ENCODE measurements at regions not wholly inside any gene's neighbourhood (a gene's known extent, or its start where the extent isn't known, plus 50 kb on each side); places are given as distances from the start of the nearest gene placed in this dataset.

DNA sequence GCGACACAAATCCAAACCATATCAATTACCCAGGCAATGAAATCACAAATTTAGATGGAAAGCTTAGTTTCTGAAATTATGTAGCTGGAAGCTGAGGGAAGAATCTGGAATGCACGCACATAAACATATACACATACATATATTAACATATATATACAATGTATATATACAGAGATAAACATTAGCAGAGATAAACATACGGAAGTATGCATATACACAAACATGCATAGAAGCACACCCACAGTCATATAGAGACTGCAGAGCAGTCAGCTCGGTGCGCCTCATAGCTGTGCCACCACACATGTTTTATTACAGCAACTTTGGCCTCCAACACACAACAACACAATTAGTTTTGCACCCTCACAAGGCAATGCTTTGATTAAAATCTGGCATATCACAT, 288.1 kb downstream of the TEX29 start:
- H3K4me3 Mint-ChIP-seq, result no peak overlapping the region
- H3K27me3 Mint-ChIP-seq (ENCODE audit: insufficient read depth, low read depth), result peaks cover 3% of the 10 kb centered on the region
- Histone ChIP-seq H3K36me3 (no peaks in the 10 kb centered on the region), H3K27ac (no peak overlapping the region), H3F3A (ENCODE audit: low read depth) (no peaks in the 10 kb centered on the region), H3K79me2 (ENCODE audit: low read depth) (no peaks in the 10 kb centered on the region), H3K9me3 (ENCODE audit: low read depth) (no peaks in the 10 kb centered on the region), H3K4me3 (no peak overlapping the region), H3K4me2 (no peak overlapping the region), H2AFZ (replicated peaks) (no peak overlapping the region), H4K20me1 (ENCODE audit: low read depth) (no peaks in the 10 kb centered on the region), H3K4me1 (no peaks in the 10 kb centered on the region), H3K27me3 (no peaks in the 10 kb centered on the region), H3K9ac (no peak overlapping the region)
- H3K4me1 Mint-ChIP-seq, result peaks cover 23% of the 10 kb centered on the region
- H3K27ac Mint-ChIP-seq, result no peak overlapping the region
- no peaks in the 10 kb centered on the region for H3K9me3 Mint-ChIP-seq
- DNase-seq (ENCODE audit: low spot score), result no peak
- H3K36me3 Mint-ChIP-seq, result no peaks in the 10 kb centered on the region
- no peak for TF ChIP-seq CTCF (IDR thresholded peaks at IDR 0.05)
- TF ChIP-seq EZH2phosphoT487 (IDR thresholded peaks at IDR 0.05), result no peak
- no peak for TF ChIP-seq EZH2 (IDR thresholded peaks at IDR 0.05)

- no peaks in the 10 kb centered on the region for H3F3A ChIP-seq (ENCODE audit: low read depth)
- H3K9me3 Mint-ChIP-seq, result no peaks in the 10 kb centered on the region
- no peak overlapping the region for H3K9ac ChIP-seq
- H3K36me3 ChIP-seq, result no peaks in the 10 kb centered on the region
- peaks cover 23% of the 10 kb centered on the region for H3K4me1 Mint-ChIP-seq
- no peak for DNase-seq (ENCODE audit: low spot score)
- no peak overlapping the region for H3K27ac ChIP-seq
- no peaks in the 10 kb centered on the region for H3K9me3 ChIP-seq (ENCODE audit: low read depth)
- H2AFZ ChIP-seq (replicated peaks), result no peak overlapping the region
- H3K27me3 ChIP-seq, result no peaks in the 10 kb centered on the region
- H3K4me1 ChIP-seq, result no peaks in the 10 kb centered on the region
- H3K4me2 ChIP-seq, result no peak overlapping the region
- no peak overlapping the region for H3K27ac Mint-ChIP-seq
- no peak overlapping the region for H3K4me3 ChIP-seq
- H3K27me3 Mint-ChIP-seq (ENCODE audit: insufficient read depth, low read depth), result peaks cover 3% of the 10 kb centered on the region
- no peaks in the 10 kb centered on the region for H4K20me1 ChIP-seq (ENCODE audit: low read depth)
- no peak overlapping the region for H3K4me3 Mint-ChIP-seq
- no peaks in the 10 kb centered on the region for H3K36me3 Mint-ChIP-seq
- H3K79me2 ChIP-seq (ENCODE audit: low read depth), result no peaks in the 10 kb centered on the region
- no peak for TF ChIP-seq EZH2phosphoT487 (IDR thresholded peaks at IDR 0.05)
- TF ChIP-seq EZH2 (IDR thresholded peaks at IDR 0.05), result no peak
- no peak for TF ChIP-seq CTCF (IDR thresholded peaks at IDR 0.05)
Measured at GRCh38 chr13:111609631-111610030, 289.2 kb downstream of the TEX29 start.

- Mint-ChIP-seq H3K4me3 (no peak overlapping the region), H3K27me3 (ENCODE audit: insufficient read depth, low read depth) (peaks cover 3% of the 10 kb centered on the region), H3K36me3 (no peaks in the 10 kb centered on the region), H3K27ac (no peak overlapping the region), H3K9me3 (no peaks in the 10 kb centered on the region), H3K4me1 (peaks cover 23% of the 10 kb centered on the region)
- H3K4me3 ChIP-seq, result no peak overlapping the region
- H3K27me3 ChIP-seq, result no peaks in the 10 kb centered on the region
- H3K4me1 ChIP-seq, result no peaks in the 10 kb centered on the region
- TF ChIP-seq EZH2phosphoT487 (IDR thresholded peaks at IDR 0.05), result no peak
- TF ChIP-seq CTCF (IDR thresholded peaks at IDR 0.05), result no peak
- TF ChIP-seq EZH2 (IDR thresholded peaks at IDR 0.05), result no peak
- H3K79me2 ChIP-seq (ENCODE audit: low read depth), result no peaks in the 10 kb centered on the region
- H3K36me3 ChIP-seq, result no peaks in the 10 kb centered on the region
- H2AFZ ChIP-seq (replicated peaks), result no peak overlapping the region
- H3F3A ChIP-seq (ENCODE audit: low read depth), result no peaks in the 10 kb centered on the region
- H3K27ac ChIP-seq, result no peak overlapping the region
- no peak overlapping the region for H3K4me2 ChIP-seq
- H4K20me1 ChIP-seq (ENCODE audit: low read depth), result no peaks in the 10 kb centered on the region
- no peaks in the 10 kb centered on the region for H3K9me3 ChIP-seq (ENCODE audit: low read depth)
- H3K9ac ChIP-seq, result no peak overlapping the region
- DNase-seq (ENCODE audit: low spot score), result no peak
Measured at GRCh38 chr13:111610081-111610480, 289.6 kb downstream of the TEX29 start.

- no peak overlapping the region for H3K4me2 ChIP-seq
- H3K4me3 ChIP-seq, result no peak overlapping the region
- H3K4me1 ChIP-seq, result no peaks in the 10 kb centered on the region
- peaks cover 26% of the 10 kb centered on the region for H3K4me1 Mint-ChIP-seq
- H3K9me3 Mint-ChIP-seq, result no peaks in the 10 kb centered on the region
- H3K79me2 ChIP-seq (ENCODE audit: low read depth), result no peaks in the 10 kb centered on the region
- H3K9me3 ChIP-seq (ENCODE audit: low read depth), result no peaks in the 10 kb centered on the region
- no peak overlapping the region for H2AFZ ChIP-seq (replicated peaks)
- H3F3A ChIP-seq (ENCODE audit: low read depth), result no peaks in the 10 kb centered on the region
- H3K36me3 Mint-ChIP-seq, result no peaks in the 10 kb centered on the region
- no peaks in the 10 kb centered on the region for H3K36me3 ChIP-seq
- no peak overlapping the region for H3K27ac Mint-ChIP-seq
- peaks cover 3% of the 10 kb centered on the region for H3K27me3 Mint-ChIP-seq (ENCODE audit: insufficient read depth, low read depth)
- H3K9ac ChIP-seq, result no peak overlapping the region
- H3K4me3 Mint-ChIP-seq, result no peak overlapping the region
- TF ChIP-seq CTCF (IDR thresholded peaks at IDR 0.05) (no peak), EZH2phosphoT487 (IDR thresholded peaks at IDR 0.05) (no peak), EZH2 (IDR thresholded peaks at IDR 0.05) (no peak)
- H4K20me1 ChIP-seq (ENCODE audit: low read depth), result no peaks in the 10 kb centered on the region
- H3K27me3 ChIP-seq, result no peaks in the 10 kb centered on the region
- no peak overlapping the region for H3K27ac ChIP-seq
- DNase-seq (ENCODE audit: low spot score), result no peak
Measured at GRCh38 chr13:111610879-111611278, 290.4 kb downstream of the TEX29 start.
